ENCODE measurements at regions not wholly inside any gene's neighbourhood (a gene's known extent, or its start where the extent isn't known, plus 50 kb on each side); places are given as distances from the start of the nearest gene placed in this dataset.

- TF ChIP-seq POLR2A (IDR thresholded peaks at IDR 0.05) (no peak), CTCF (IDR thresholded peaks at IDR 0.05) (no peak)
Observed at GRCh38 chr10:23512355-23513058, 73.6 kb downstream of the OTUD1 start.

All from body of pancreas (tissue), 4 donors.